ENCODE measurements at regions not wholly inside any gene's neighbourhood (a gene's known extent, or its start where the extent isn't known, plus 50 kb on each side); places are given as distances from the start of the nearest gene placed in this dataset.

GRCh38 chr10:57754803-57755202 lies 512.9 kb downstream of the IPMK start:
- ATAC-seq (no peak), DNase-seq (no peak)
- Mint-ChIP-seq H3K4me3 (no peak overlapping the region), H3K27ac (no peak overlapping the region), H3K27me3 (no peaks in the 10 kb centered on the region), H3K9me3 (peaks cover 13% of the 10 kb centered on the region), H3K36me3 (ENCODE audit: low read depth) (no peaks in the 10 kb centered on the region), H3K4me1 (no peaks in the 10 kb centered on the region)

GRCh38 chr10:57743711-57744110 lies 524.0 kb downstream of the IPMK start:
- Mint-ChIP-seq H3K27me3 (no peaks in the 10 kb centered on the region), H3K27ac (no peak overlapping the region), H3K36me3 (ENCODE audit: low read depth) (no peaks in the 10 kb centered on the region), H3K4me1 (no peaks in the 10 kb centered on the region), H3K9me3 (peaks cover 11% of the 10 kb centered on the region), H3K4me3 (no peak overlapping the region)
- ATAC-seq: no peak
- no peak for DNase-seq

GRCh38 chr10:57741751-57742150 lies 525.9 kb downstream of the IPMK start:
- Mint-ChIP-seq H3K27me3 (no peaks in the 10 kb centered on the region), H3K4me3 (no peak overlapping the region), H3K27ac (no peak overlapping the region), H3K9me3 (peaks cover 11% of the 10 kb centered on the region), H3K36me3 (ENCODE audit: low read depth) (no peaks in the 10 kb centered on the region), H3K4me1 (no peaks in the 10 kb centered on the region)
- DNase-seq (no peak), ATAC-seq (no peak)

GRCh38 chr10:57723305-57723704 lies 544.4 kb downstream of the IPMK start:
- Mint-ChIP-seq H3K36me3 (ENCODE audit: low read depth) (no peaks in the 10 kb centered on the region), H3K9me3 (peaks cover 9% of the 10 kb centered on the region), H3K4me1 (no peaks in the 10 kb centered on the region), H3K27me3 (no peaks in the 10 kb centered on the region), H3K27ac (no peak overlapping the region), H3K4me3 (no peak overlapping the region)
- no peak for DNase-seq
- no peak for ATAC-seq

GRCh38 chr10:57716884-57717283 lies 550.8 kb downstream of the IPMK start:
- H3K27ac Mint-ChIP-seq: no peak overlapping the region
- DNase-seq: no peak

GRCh38 chr10:57715233-57715632 lies 552.5 kb downstream of the IPMK start:
- peaks cover 2% of the 10 kb centered on the region for H3K9me3 Mint-ChIP-seq
- no peak overlapping the region for H3K4me3 Mint-ChIP-seq
- no peak for DNase-seq
- no peaks in the 10 kb centered on the region for H3K27me3 Mint-ChIP-seq
- no peaks in the 10 kb centered on the region for H3K36me3 Mint-ChIP-seq (ENCODE audit: low read depth)
- ATAC-seq: no peak
- no peaks in the 10 kb centered on the region for H3K4me1 Mint-ChIP-seq
- H3K27ac Mint-ChIP-seq: no peak overlapping the region

More at GRCh38 chr10:57716884-57717283, 550.8 kb downstream of the IPMK start:
- ATAC-seq: no peak
- Mint-ChIP-seq H3K4me3 (no peak overlapping the region), H3K27me3 (no peaks in the 10 kb centered on the region), H3K36me3 (ENCODE audit: low read depth) (no peaks in the 10 kb centered on the region), H3K9me3 (peaks cover 5% of the 10 kb centered on the region), H3K4me1 (no peaks in the 10 kb centered on the region)

GRCh38 chr10:57707300-57707658 lies 560.4 kb downstream of the IPMK start:
- H3K9me3 Mint-ChIP-seq: no peaks in the 10 kb centered on the region
- no peaks in the 10 kb centered on the region for H3K27me3 Mint-ChIP-seq
- H3K4me3 Mint-ChIP-seq: no peak overlapping the region
- no peak overlapping the region for H3K27ac Mint-ChIP-seq
- no peaks in the 10 kb centered on the region for H3K4me1 Mint-ChIP-seq
- ATAC-seq (no peak), DNase-seq (no peak)
- no peaks in the 10 kb centered on the region for H3K36me3 Mint-ChIP-seq (ENCODE audit: low read depth)

- no peaks in the 10 kb centered on the region for H3K36me3 Mint-ChIP-seq (ENCODE audit: low read depth)
- H3K4me3 Mint-ChIP-seq: no peak overlapping the region
- no peaks in the 10 kb centered on the region for H3K4me1 Mint-ChIP-seq
- no peak overlapping the region for H3K27ac Mint-ChIP-seq
- ATAC-seq: no peak
- no peak for DNase-seq
- H3K9me3 Mint-ChIP-seq: no peaks in the 10 kb centered on the region
- no peaks in the 10 kb centered on the region for H3K27me3 Mint-ChIP-seq
Measured at GRCh38 chr10:57706576-57707299, 561.0 kb downstream of the IPMK start.

GRCh38 chr10:57706016-57706415 lies 561.7 kb downstream of the IPMK start:
- no peaks in the 10 kb centered on the region for H3K27me3 Mint-ChIP-seq
- H3K36me3 Mint-ChIP-seq (ENCODE audit: low read depth): no peaks in the 10 kb centered on the region
- no peak overlapping the region for H3K27ac Mint-ChIP-seq
- no peak overlapping the region for H3K4me3 Mint-ChIP-seq
- no peaks in the 10 kb centered on the region for H3K4me1 Mint-ChIP-seq
- DNase-seq: no peak
- no peak for ATAC-seq
- H3K9me3 Mint-ChIP-seq: no peaks in the 10 kb centered on the region

- no peaks in the 10 kb centered on the region for H3K36me3 Mint-ChIP-seq (ENCODE audit: low read depth)
- H3K4me3 Mint-ChIP-seq: no peak overlapping the region
- no peak for DNase-seq
- no peak for ATAC-seq
- H3K4me1 Mint-ChIP-seq: no peaks in the 10 kb centered on the region
- peaks cover 4% of the 10 kb centered on the region for H3K9me3 Mint-ChIP-seq
- H3K27ac Mint-ChIP-seq: no peak overlapping the region
- no peaks in the 10 kb centered on the region for H3K27me3 Mint-ChIP-seq
Measured at GRCh38 chr10:57699944-57700343, 567.8 kb downstream of the IPMK start.

- no peak overlapping the region for H3K4me3 Mint-ChIP-seq
- H3K4me1 Mint-ChIP-seq: no peaks in the 10 kb centered on the region
- no peak overlapping the region for H3K27ac Mint-ChIP-seq
- no peaks in the 10 kb centered on the region for H3K27me3 Mint-ChIP-seq
- ATAC-seq: no peak
- DNase-seq: no peak
- H3K36me3 Mint-ChIP-seq (ENCODE audit: low read depth): no peaks in the 10 kb centered on the region
- peaks cover 4% of the 10 kb centered on the region for H3K9me3 Mint-ChIP-seq
Measured at GRCh38 chr10:57696641-57697040, 571.1 kb downstream of the IPMK start.

GRCh38 chr10:57694956-57695608 lies 572.6 kb downstream of the IPMK start:
- Mint-ChIP-seq H3K27me3 (no peaks in the 10 kb centered on the region), H3K27ac (no peak overlapping the region), H3K4me1 (no peaks in the 10 kb centered on the region), H3K4me3 (no peak overlapping the region), H3K9me3 (peaks cover 4% of the 10 kb centered on the region), H3K36me3 (ENCODE audit: low read depth) (no peaks in the 10 kb centered on the region)
- DNase-seq: no peak
- ATAC-seq: no peak

- no peak for DNase-seq
- Mint-ChIP-seq H3K9me3 (no peaks in the 10 kb centered on the region), H3K27ac (no peak overlapping the region)
Measured at GRCh38 chr10:57692255-57692980, 575.3 kb downstream of the IPMK start.

GRCh38 chr10:57689596-57690297 lies 577.9 kb downstream of the IPMK start:
- Mint-ChIP-seq H3K27me3 (no peaks in the 10 kb centered on the region), H3K36me3 (ENCODE audit: low read depth) (no peaks in the 10 kb centered on the region), H3K27ac (no peak overlapping the region), H3K9me3 (no peaks in the 10 kb centered on the region), H3K4me3 (no peak overlapping the region), H3K4me1 (no peaks in the 10 kb centered on the region)
- ATAC-seq (no peak), DNase-seq (no peak)

More at GRCh38 chr10:57692255-57692980, 575.3 kb downstream of the IPMK start:
- Mint-ChIP-seq H3K36me3 (ENCODE audit: low read depth) (no peaks in the 10 kb centered on the region), H3K4me3 (no peak overlapping the region), H3K27me3 (no peaks in the 10 kb centered on the region), H3K4me1 (no peaks in the 10 kb centered on the region)
- ATAC-seq: no peak

All from activated naive CD8-positive, alpha-beta T cell treated with anti-CD3 and anti-CD28 coated beads, Interleukin-2, amount 50 U/mL, for 24 hours (primary cell).